Upper lobe of left lung (tissue), 6 donors: ENCODE measurements at regions not wholly inside any gene's neighbourhood (a gene's known extent, or its start where the extent isn't known, plus 50 kb on each side); places are given as distances from the start of the nearest gene placed in this dataset.

ENCODE experiments used
- ATAC-seq, 2 donors: fragments of 200-7000 bp; cut with Tn5 transposase; one replicate each; pipeline ENCODE4 v1.9.1; 2022; ENCODE audit warnings: mild to moderate bottlenecking in 2 of 2, moderate library complexity in 2 of 2; ENCODE audit not compliant: low FRiP score in 2 of 2
- DNase-seq, 2 donors: peaks; one replicate each; pipeline ENCODE4 v3.0.0-alpha.2; 2019 to 2020
- H3K27ac ChIP-seq, 4 donors: fragments of 200-600 bp; sonication (generic); one replicate each; pipeline ENCODE4 v1.5.1; 2016 to 2019
- H3K27me3 ChIP-seq, 4 donors: fragments of 200-600 bp; sonication (generic); one replicate each; pipeline ENCODE4 v1.5.1; 2017 to 2019
- H3K36me3 ChIP-seq, 4 donors: fragments of 200-600 bp; sonication (generic); one replicate each; pipeline ENCODE4 v1.5.1; 2016 to 2019
- H3K4me1 ChIP-seq, 4 donors: fragments of 200-600 bp; sonication (generic); one replicate each; pipeline ENCODE4 v1.5.1; 2018 to 2019
- H3K4me3 ChIP-seq, 4 donors: fragments of 200-600 bp; sonication (generic); one replicate each; pipeline ENCODE4 v1.5.1; 2017 to 2019; ENCODE audit warnings: mild to moderate bottlenecking in 2 of 4, moderate library complexity in 1 of 4
- H3K9me3 ChIP-seq, 4 donors: fragments of 200-600 bp; sonication (generic); one replicate each; pipeline ENCODE4 v1.5.1; 2018 to 2019
- EP300 ChIP-seq, 4 donors: sonication (generic); formaldehyde crosslinking; IDR thresholded peaks; one replicate each; pipeline ENCODE4 v1.5.1; 2017; ENCODE audit warnings: antibody characterized with exemption in 4 of 4, control low read depth in 2 of 4
- POLR2A ChIP-seq, 4 donors: fragments of 450-650 bp; IDR thresholded peaks; one replicate each; pipeline ENCODE4 v1.5.1; 2016 to 2017; ENCODE audit warnings: antibody characterized with exemption in 4 of 4, mild to moderate bottlenecking in 2 of 4
- POLR2AphosphoS5 ChIP-seq, 2 donors: sonication (generic); formaldehyde crosslinking; IDR thresholded peaks; one replicate each; pipeline ENCODE4 v1.5.1; 2017; ENCODE audit warnings: antibody characterized with exemption in 2 of 2
- WGBS, 2 donors: methylation state at CpG; one replicate each; pipeline ENCODE4 v1.1.5; 2017 to 2018; 5-methylcytosine and 5-hydroxymethylcytosine counted together
- TF ChIP-seq, protein P1 (sequence below), 6 experiments: fragments of 450-650 bp in 4 of 6; fragments of 200-600 bp in 2 of 6; sonication (generic) in 2 of 6; IDR thresholded peaks; one replicate each; pipeline ENCODE4 v1.5.1; 2016 to 2019; ENCODE audit warnings: antibody characterized with exemption in 6 of 6
- donor health status: DM: no; HTN: no; CAD: no; lungs with moderate emphysema.
- donor health status: DM: no; HTN: yes; CAD: no; lungs with severe emphysema.

DNA sequence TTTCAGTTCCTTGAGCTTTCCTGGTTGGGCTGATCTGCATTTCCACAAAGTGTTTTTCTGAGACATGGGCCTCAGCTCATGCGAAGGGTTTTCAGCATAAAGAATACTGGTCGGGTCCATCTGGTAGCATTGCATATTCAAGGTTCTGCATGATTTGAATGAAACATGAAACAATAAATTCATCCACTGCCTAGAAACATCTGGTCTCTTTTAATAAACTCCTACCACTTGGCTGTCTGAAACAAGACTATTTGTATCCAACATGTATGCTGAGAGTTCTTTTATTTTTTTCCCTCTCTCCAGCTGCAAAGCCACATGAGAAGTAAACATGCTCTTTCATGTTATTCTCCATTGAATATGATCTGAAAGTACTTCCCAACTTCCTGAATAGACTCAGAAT lies 314.9 kb upstream of the SOX11 start:
- Histone ChIP-seq H3K27ac (no peak overlapping the region), H3K4me1 (no peaks in the 10 kb centered on the region), H3K4me3 (no peak overlapping the region), H3K27me3 (no peaks in the 10 kb centered on the region), H3K9me3 (no peaks in the 10 kb centered on the region), H3K36me3 (no peaks in the 10 kb centered on the region)
- ATAC-seq (no peak), DNase-seq (no peak)
- TF ChIP-seq POLR2AphosphoS5 (IDR thresholded peaks at IDR 0.05) = no peak
- TF ChIP-seq, protein P1, sequence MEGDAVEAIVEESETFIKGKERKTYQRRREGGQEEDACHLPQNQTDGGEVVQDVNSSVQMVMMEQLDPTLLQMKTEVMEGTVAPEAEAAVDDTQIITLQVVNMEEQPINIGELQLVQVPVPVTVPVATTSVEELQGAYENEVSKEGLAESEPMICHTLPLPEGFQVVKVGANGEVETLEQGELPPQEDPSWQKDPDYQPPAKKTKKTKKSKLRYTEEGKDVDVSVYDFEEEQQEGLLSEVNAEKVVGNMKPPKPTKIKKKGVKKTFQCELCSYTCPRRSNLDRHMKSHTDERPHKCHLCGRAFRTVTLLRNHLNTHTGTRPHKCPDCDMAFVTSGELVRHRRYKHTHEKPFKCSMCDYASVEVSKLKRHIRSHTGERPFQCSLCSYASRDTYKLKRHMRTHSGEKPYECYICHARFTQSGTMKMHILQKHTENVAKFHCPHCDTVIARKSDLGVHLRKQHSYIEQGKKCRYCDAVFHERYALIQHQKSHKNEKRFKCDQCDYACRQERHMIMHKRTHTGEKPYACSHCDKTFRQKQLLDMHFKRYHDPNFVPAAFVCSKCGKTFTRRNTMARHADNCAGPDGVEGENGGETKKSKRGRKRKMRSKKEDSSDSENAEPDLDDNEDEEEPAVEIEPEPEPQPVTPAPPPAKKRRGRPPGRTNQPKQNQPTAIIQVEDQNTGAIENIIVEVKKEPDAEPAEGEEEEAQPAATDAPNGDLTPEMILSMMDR (IDR thresholded peaks at IDR 0.05) = no peak
- TF ChIP-seq POLR2A (IDR thresholded peaks at IDR 0.05) = no peak
- TF ChIP-seq EP300 (IDR thresholded peaks at IDR 0.05) = no peak
- WGBS, 2 donors = 71 to 78% methylated on average over 2 of the region's 2 CpGs

- WGBS, 2 donors = 68 to 70% methylated on average over 1 of the region's 1 CpG
- Histone ChIP-seq H3K4me1 (no peaks in the 10 kb centered on the region), H3K4me3 (no peak overlapping the region), H3K36me3 (no peaks in the 10 kb centered on the region), H3K9me3 (no peaks in the 10 kb centered on the region), H3K27me3 (no peaks in the 10 kb centered on the region), H3K27ac (no peak overlapping the region)
- DNase-seq (no peak), ATAC-seq (no peak)
- TF ChIP-seq, protein P1 (IDR thresholded peaks at IDR 0.05) = no peak
- no peak for TF ChIP-seq POLR2AphosphoS5 (IDR thresholded peaks at IDR 0.05)
These were observed 312.4 kb upstream of the SOX11 start for GRCh38 chr2:5379811-5380210.

GRCh38 chr2:5385596-5385995 lies 306.6 kb upstream of the SOX11 start:
- DNase-seq (no peak), ATAC-seq (no peak)
- Histone ChIP-seq H3K27ac (no peak overlapping the region), H3K4me1 (no peaks in the 10 kb centered on the region), H3K36me3 (no peaks in the 10 kb centered on the region), H3K9me3 (no peaks in the 10 kb centered on the region), H3K27me3 (no peaks in the 10 kb centered on the region), H3K4me3 (no peak overlapping the region)
- WGBS, 2 donors = 92 to 93% methylated on average over 3 of the region's 3 CpGs
- TF ChIP-seq EP300 (IDR thresholded peaks at IDR 0.05) (no peak), POLR2AphosphoS5 (IDR thresholded peaks at IDR 0.05) (no peak), POLR2A (IDR thresholded peaks at IDR 0.05) (no peak)
- TF ChIP-seq, protein P1 (IDR thresholded peaks at IDR 0.05) = no peak

GRCh38 chr2:5387406-5387805 lies 304.8 kb upstream of the SOX11 start:
- no peak overlapping the region for H3K4me3 ChIP-seq
- no peak for TF ChIP-seq POLR2AphosphoS5 (IDR thresholded peaks at IDR 0.05)
- no peak for TF ChIP-seq POLR2A (IDR thresholded peaks at IDR 0.05)
- TF ChIP-seq, protein P1 (IDR thresholded peaks at IDR 0.05) = no peak
- TF ChIP-seq EP300 (IDR thresholded peaks at IDR 0.05) = no peak
- H3K36me3 ChIP-seq = no peaks in the 10 kb centered on the region
- no peak for ATAC-seq
- H3K27ac ChIP-seq = no peak overlapping the region
- WGBS, 2 donors = 60 to 61% methylated on average over 2 of the region's 2 CpGs
- no peaks in the 10 kb centered on the region for H3K9me3 ChIP-seq
- no peaks in the 10 kb centered on the region for H3K27me3 ChIP-seq
- no peak for DNase-seq
- H3K4me1 ChIP-seq = no peaks in the 10 kb centered on the region

DNA sequence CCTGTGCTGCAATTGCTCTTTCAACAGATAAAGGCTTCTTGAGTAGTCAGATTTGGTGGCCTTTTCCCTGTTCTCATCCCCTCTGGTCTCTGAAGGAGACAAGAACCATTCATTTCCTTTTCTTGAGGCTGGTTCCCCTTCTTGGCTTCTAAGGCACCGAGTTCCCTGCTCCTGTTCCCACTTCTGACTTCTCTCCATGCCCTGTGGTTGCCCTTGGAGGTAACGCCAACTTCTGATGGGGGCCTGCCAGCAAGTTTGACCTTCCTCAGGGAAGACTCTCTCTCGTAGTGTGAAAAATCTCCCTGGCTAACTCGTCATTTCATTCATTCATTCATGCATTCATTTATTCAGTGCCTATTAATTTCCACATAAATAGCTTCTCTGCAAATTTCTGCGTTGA lies 302.4 kb upstream of the SOX11 start:
- TF ChIP-seq EP300 (IDR thresholded peaks at IDR 0.05) (no peak), POLR2AphosphoS5 (IDR thresholded peaks at IDR 0.05) (no peak), POLR2A (IDR thresholded peaks at IDR 0.05) (no peak)
- TF ChIP-seq, protein P1 (IDR thresholded peaks at IDR 0.05) = no peak
- no peak overlapping the region for H3K4me3 ChIP-seq
- no peaks in the 10 kb centered on the region for H3K9me3 ChIP-seq
- H3K27me3 ChIP-seq = no peaks in the 10 kb centered on the region
- H3K36me3 ChIP-seq = no peaks in the 10 kb centered on the region
- ATAC-seq = no peak
- H3K27ac ChIP-seq = no peak overlapping the region
- DNase-seq = no peak
- H3K4me1 ChIP-seq = no peaks in the 10 kb centered on the region
- WGBS, 2 donors = 77 to 79% methylated on average over 5 of the region's 5 CpGs
